ENCODE measurements at regions not wholly inside any gene's neighbourhood (a gene's known extent, or its start where the extent isn't known, plus 50 kb on each side); places are given as distances from the start of the nearest gene placed in this dataset.
A peak's percentile ranks its signal among the peaks of the same experiment; 100 is the strongest.

- dilution Hi-C loops (cut with MboI; ENCODE audit: extremely low pct_ligation_motif_present, low sequenced_read_pairs) = no loop called here
- TF ChIP-seq EZH2 (IDR thresholded peaks at IDR 0.05; ENCODE audit: low read length) (no peak), CTCF (optimal IDR thresholded peaks at IDR 0.05 in 1 of 3, IDR thresholded peaks at IDR 0.05 in 1 of 3, conservative IDR thresholded peaks at IDR 0.05 in 1 of 3; ENCODE audit: extremely low read depth in 1 of 3, insufficient read depth in 2 of 3, low read length in 3 of 3) (peak in 2 of 3 experiments; percentile 25 to 32)
These were observed 83.4 kb downstream of the SYNE3 start for GRCh38 chr14:95433094-95433478.

GRCh38 chr14:95432144-95433093, 84.0 kb downstream of the SYNE3 start:
- no peaks in the 10 kb centered on the region for H4K20me1 ChIP-seq (ENCODE audit: control insufficient read depth, extremely low read depth, insufficient read depth, low read length)
- H3K27me3 ChIP-seq (ENCODE audit: control insufficient read depth, extremely low read depth, insufficient read depth, low read length) = no peaks in the 10 kb centered on the region
- no peak overlapping the region for H3K27ac ChIP-seq (ENCODE audit: control insufficient read depth, insufficient read depth, low read length)
- no peaks in the 10 kb centered on the region for H3K4me1 ChIP-seq (ENCODE audit: control insufficient read depth, extremely low read depth, insufficient read depth, low read length)
- no peak overlapping the region for H3K4me3 ChIP-seq (ENCODE audit: control insufficient read depth in 2 of 3, extremely low read depth in 1 of 3, insufficient read depth in 2 of 3, low read depth in 1 of 3, low read length in 3 of 3)
- DNase-seq (ENCODE audit: low read depth, low spot score) = no peak
- peaks cover 0 to 4% of the 10 kb centered on the region in 2 experiments for H3K36me3 ChIP-seq (ENCODE audit: control insufficient read depth in 2 of 2, extremely low read depth in 1 of 2, insufficient read depth in 2 of 2, low read length in 2 of 2)
- no peaks in the 10 kb centered on the region for H3K9me3 ChIP-seq (ENCODE audit: control insufficient read depth, low read depth, low read length)
- H3K9ac ChIP-seq (ENCODE audit: control insufficient read depth, extremely low read depth, insufficient read depth, low read length) = no peak overlapping the region
- no peak overlapping the region for H3K4me2 ChIP-seq (ENCODE audit: control insufficient read depth, extremely low read depth, insufficient read depth, low read depth, low read length)
- H2AFZ ChIP-seq (ENCODE audit: control insufficient read depth, low read length) = no peak overlapping the region
- H3K9me1 ChIP-seq (ENCODE audit: control insufficient read depth, extremely low read depth, insufficient read depth, low read length) = no peaks in the 10 kb centered on the region
- dilution Hi-C loops (cut with MboI; ENCODE audit: extremely low pct_ligation_motif_present, low sequenced_read_pairs) = no loop called here
- no peak for FAIRE-seq
- no peaks in the 10 kb centered on the region for H3K79me2 ChIP-seq (ENCODE audit: control insufficient read depth, insufficient read depth, low read length)
- TF ChIP-seq CTCF (optimal IDR thresholded peaks at IDR 0.05 in 1 of 3, IDR thresholded peaks at IDR 0.05 in 1 of 3, conservative IDR thresholded peaks at IDR 0.05 in 1 of 3; ENCODE audit: extremely low read depth in 1 of 3, insufficient read depth in 2 of 3, low read length in 3 of 3) = peak; percentile 71 to 84 (median 84)
- no peak for TF ChIP-seq EZH2 (IDR thresholded peaks at IDR 0.05; ENCODE audit: low read length)

More at GRCh38 chr14:95433094-95433478, 83.4 kb downstream of the SYNE3 start:
- Histone ChIP-seq H3K36me3 (ENCODE audit: control insufficient read depth in 2 of 2, extremely low read depth in 1 of 2, insufficient read depth in 2 of 2, low read length in 2 of 2) (peaks cover 0 to 4% of the 10 kb centered on the region in 2 experiments), H3K27ac (ENCODE audit: control insufficient read depth, insufficient read depth, low read length) (no peak overlapping the region), H2AFZ (ENCODE audit: control insufficient read depth, low read length) (no peak overlapping the region), H3K9me1 (ENCODE audit: control insufficient read depth, extremely low read depth, insufficient read depth, low read length) (no peaks in the 10 kb centered on the region), H3K9me3 (ENCODE audit: control insufficient read depth, low read depth, low read length) (no peaks in the 10 kb centered on the region), H3K27me3 (ENCODE audit: control insufficient read depth, extremely low read depth, insufficient read depth, low read length) (no peaks in the 10 kb centered on the region), H3K4me2 (ENCODE audit: control insufficient read depth, extremely low read depth, insufficient read depth, low read depth, low read length) (no peak overlapping the region), H3K79me2 (ENCODE audit: control insufficient read depth, insufficient read depth, low read length) (no peaks in the 10 kb centered on the region), H3K9ac (ENCODE audit: control insufficient read depth, extremely low read depth, insufficient read depth, low read length) (no peak overlapping the region), H4K20me1 (ENCODE audit: control insufficient read depth, extremely low read depth, insufficient read depth, low read length) (no peaks in the 10 kb centered on the region), H3K4me3 (ENCODE audit: control insufficient read depth in 2 of 3, extremely low read depth in 1 of 3, insufficient read depth in 2 of 3, low read depth in 1 of 3, low read length in 3 of 3) (no peak overlapping the region), H3K4me1 (ENCODE audit: control insufficient read depth, extremely low read depth, insufficient read depth, low read length) (no peaks in the 10 kb centered on the region)
- FAIRE-seq = no peak
- DNase-seq (ENCODE audit: low read depth, low spot score) = no peak

Data from keratinocyte (primary cell).